Fibroblast of skin of right quadriceps (primary cell): ENCODE measurements at regions not wholly inside any gene's neighbourhood (a gene's known extent, or its start where the extent isn't known, plus 50 kb on each side); places are given as distances from the start of the nearest gene placed in this dataset.

ENCODE experiments used
- DNase-seq: peaks from one replicate; pipeline ENCODE4 v3.0.0-alpha.2; 2013

DNA sequence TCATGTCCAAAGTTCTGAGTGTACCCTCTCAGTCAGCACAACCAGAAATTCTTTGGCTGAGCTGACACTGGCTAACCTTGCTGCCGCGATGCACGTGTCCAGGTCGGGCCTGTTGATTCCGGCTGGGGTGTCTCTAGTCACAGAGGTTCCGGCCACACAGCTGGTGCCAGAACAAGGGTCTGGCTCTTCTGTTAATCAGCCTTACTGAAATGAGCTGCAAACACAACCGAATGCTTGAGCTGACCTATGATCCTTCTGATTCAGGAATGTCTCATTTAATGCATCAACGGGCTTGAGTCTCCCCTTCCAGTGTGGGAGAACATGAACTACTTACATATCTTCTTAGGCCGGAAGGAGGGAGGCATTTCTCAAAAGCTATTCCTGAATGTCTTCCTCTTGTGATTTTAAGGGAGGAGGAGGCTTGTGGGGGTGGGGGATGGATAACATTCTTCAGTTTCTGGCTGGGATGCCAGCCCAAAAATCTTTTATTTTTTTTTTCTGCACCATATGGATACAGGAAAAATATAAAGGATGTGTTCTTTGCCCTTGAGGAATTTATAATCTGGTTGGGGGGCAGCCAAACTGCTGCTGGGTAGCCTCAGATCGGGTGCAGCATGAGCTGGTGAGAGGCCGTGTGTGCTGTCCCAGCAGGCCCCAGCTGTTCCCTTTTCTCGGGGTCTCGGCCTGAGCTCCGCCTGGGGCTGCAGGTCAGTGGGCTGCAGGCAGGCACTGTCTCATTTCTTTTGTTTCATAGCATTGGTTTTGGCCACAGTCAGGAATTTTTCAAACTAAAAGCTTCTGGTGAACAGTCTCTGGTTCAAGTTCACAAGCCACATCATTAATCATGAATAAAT, 319.1 kb upstream of the TBL1XR1 start:
- peak; percentile 92 for DNase-seq

DNA sequence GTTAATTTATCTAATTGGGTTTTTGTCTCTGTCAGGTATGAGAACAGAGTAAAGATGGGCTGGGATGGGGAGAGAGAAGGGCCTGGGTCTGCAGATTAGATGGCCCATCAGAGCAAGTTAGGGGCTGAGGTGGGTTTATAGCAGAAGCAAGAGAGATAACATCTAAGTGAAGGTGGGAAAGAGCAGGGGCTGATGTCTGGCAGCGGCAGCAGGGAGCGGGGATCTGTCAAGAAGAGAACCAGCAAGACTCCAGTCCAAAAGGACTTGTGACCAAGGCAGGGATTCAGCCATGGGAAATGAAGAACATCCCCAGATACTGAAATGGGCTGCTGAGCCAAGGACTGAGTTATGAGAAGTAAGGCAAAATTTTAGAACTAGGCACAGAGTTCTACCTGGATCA, 320.6 kb upstream of the TBL1XR1 start:
- DNase-seq: no peak

DNA sequence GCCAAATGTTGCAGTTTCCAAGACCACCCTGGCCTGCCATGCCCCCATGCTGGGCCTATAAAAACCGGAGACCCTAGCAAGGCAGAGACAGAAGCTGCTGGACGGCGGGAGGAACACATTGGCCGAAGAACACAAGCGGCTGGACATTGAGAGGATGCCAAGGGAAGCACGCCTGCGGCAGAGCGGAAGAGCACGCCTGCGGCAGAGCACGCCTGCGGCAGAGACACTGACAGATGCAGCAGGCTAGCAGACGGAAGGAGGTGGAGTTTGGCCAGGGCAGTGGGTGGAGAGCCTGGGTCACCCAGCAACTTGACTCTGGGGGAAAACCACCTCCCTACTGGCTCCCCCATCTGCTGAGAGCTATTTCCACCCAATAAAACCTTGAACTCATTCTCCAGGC, 322.3 kb upstream of the TBL1XR1 start:
- DNase-seq: no peak

DNA sequence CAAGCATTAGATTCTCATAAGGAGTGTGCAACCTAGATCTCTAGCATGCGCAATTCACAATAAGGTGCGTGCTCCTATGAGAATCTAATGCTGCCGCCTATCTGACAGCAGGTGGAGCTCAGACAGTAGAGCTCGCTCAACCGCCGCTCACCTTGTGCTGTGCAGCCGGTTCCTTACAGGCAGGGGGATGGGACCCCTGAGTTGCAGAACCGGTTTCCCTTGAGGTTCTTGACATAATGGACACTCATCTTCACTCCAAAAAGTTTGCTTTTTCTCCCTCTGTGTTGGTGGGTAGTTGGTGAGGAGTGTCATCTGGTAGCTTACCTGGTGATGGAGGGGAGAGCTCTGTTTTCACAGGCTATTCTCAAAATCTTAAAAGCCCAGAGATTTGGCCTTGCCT, 324.0 kb upstream of the TBL1XR1 start:
- DNase-seq: no peak

DNA sequence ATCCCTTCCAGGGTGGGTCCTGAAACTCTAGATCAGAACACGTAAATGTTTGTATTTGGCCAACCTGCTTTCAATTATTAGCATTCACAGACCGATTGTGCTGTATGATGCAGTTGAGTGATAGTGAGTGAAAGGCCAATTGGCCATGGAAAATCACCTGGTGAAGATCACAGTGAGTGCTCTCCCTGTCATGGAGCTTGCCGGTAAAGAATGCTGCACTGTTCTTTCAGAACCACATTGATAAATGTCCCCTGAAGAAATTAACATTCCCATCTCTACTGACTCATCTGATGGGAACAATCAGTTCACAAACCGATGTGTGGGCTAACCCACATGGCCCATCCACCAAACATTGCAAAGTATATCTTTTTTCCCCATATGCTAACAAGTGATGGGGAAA, 324.8 kb upstream of the TBL1XR1 start:
- no peak for DNase-seq

DNA sequence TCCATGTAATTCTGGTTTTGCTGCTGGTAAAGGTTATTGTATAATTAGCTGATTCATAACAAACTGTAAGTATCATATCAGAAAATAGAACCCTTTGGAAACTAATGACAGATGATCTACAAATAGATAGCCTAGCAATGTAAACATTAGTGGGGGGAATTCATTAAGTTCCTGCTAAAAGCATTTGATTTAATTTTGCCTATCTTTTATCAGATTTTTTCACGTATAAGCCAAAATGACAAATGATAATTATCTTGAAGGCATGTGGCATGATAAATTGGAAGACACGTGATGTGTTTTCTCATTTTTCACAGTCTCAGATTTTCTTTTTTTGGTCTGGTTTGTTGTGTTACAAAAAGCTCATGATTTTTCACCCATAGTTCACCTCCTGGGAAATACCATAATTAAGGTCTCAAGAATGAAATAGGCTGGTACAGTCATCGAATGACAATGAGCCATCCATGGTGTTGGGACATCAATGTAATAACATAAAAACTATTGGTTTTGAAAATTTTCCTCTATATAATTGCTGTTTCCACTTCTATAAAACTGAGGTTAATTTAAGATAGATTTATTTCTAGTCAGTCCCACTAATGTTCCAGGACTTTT, 325.9 kb upstream of the TBL1XR1 start:
- no peak for DNase-seq

DNA sequence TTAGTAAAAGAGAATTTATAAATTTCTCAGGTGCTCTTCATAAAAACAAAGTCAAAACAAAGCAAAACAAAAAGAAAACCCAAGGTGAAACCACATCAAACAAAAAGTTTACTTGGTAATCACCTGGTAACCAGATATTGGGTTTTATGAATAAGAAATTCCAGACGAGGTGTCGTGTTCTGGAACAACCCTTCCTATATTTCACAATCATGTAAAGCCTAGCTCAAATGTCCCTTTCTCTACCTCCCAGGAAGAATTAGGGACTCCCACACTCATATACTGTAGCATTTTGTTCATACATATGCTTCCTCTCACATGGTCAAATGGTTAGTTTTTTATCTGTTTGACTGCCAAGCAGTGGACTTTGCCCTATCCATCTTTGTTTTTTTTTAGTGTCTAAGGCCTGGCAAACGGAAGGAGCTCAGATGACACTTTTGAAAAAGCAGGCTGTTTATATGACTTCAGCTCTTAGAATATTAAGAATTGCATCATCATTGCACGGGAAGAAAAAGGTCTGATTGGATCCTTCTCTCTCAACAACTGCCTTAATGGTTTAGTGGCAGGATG, 326.7 kb upstream of the TBL1XR1 start:
- DNase-seq: no peak

DNA sequence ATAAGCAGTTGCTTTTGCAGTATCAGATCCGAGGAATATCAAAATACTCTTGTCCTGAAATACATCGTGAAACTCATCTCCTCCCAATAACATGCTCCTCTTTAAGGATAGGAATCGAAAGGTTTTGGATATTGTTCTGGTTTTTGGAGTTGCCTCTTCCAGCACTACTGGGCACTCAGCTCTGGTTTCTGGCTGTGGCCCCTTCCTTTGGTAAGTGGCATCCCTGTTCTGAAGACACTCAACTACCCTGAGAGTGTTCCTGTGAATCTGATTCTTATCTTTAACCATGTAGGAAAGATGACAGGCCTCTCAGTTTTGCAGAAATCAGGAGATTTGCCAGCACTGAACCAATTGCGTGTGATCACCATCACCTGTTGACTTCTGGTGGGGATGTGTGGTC, 327.5 kb upstream of the TBL1XR1 start:
- DNase-seq: no peak

DNA sequence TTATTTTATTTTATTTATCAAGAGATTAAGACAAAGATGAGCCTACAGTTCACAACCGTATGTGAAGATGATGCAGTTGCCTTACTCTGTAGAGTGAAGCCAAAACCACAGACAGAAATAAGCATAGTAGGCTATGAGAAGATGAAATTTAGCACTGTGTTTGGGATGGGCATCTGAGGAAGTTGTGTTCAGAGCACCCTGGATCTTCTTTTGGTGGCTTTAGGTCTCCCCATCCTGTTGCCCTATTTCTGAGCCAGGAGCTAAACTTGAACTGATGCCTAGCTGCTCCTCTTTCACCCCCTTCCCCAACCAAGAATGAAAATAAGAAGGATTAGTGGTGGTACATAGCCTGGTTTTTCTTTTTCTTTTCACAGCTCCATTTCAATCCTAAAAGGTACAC, 328.1 kb upstream of the TBL1XR1 start:
- DNase-seq: no peak

DNA sequence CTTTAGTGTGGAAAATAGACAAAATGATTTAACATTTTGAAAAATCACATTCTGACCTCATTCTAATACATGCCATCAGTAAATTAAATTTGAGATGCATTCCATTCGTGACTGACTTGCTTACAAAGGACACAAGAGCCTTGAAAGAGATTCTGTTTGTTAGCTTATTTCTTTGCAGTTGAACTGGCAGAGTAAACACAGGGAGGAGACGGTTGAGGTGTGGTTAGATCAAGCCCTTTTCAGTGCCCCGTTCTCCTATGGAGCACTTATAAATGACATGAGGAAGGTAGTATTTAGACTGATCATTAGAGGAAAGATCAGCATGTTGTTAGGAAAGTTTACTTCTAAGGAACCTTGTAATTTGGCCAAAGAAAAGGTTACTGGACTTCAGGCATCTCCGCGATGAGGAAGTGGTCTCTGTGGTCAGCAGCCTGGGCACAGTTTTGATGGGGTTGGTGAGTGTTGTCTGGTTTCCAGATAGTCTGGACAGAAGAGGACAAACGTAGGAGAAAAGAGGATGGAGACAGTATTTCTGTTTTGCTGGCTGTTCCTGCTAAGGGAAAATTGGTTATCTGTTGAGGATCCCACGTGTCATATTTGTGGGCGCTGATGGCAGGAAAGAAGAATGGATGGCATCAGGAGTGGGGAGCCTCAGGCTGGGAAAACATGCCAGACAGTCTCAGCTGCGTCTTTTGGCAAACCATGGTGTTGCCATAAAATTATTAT, 328.9 kb upstream of the TBL1XR1 start:
- DNase-seq: no peak

DNA sequence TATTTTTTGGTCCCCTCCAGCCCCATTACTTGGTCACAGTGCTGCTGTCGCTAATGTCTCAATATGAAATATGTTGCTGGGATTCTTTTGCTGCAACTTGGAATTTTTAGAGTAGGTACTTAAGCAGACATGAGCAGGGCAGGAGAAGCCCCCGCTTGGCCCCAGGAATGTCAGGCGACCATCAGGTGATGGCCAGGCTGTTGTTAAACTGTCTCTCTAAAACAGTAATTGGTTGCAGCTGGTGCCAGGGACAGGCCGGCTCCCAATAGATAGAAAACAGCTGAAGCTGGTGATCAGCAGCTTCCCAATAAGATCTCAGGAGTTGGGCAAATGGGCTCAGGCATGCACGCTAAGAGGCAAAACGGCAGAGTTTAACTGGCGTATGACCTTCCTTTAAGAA, 329.9 kb upstream of the TBL1XR1 start:
- no peak for DNase-seq

DNA sequence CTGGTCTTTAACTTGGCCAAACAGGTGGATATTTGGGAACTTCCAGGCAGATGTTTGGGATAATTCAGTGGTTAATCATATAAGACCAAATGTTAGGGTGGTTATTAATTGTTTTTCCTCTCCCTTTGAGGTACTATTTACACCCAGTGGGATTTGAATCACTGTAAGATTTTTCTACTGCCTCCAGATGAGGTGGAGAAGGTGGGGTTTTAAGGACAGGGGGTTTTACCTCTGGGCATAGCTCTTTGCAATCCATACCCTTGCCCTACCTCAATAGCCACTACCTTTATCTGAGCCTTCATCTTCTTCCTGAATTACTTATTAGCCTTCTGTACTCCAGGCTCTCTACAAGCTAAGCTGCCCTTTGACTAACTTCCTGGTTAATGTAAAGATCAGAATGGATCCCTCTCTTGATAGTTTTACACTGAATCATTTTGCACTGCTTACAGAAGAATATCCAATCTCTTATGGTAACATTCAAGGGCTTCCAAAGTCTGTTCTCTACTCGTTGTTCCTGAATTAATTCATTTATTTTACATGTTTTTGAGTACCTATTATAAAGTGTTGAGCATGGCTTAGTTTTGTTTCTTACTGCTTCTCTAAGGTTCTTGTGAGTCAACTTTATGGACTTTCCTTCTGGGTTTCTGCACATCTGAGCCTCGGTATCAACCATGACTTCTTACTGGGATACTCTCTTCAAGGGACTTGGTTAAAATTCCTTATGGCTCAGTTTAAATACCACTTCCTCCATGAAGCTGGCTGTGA, 331.2 kb upstream of the TBL1XR1 start:
- DNase-seq: no peak

DNA sequence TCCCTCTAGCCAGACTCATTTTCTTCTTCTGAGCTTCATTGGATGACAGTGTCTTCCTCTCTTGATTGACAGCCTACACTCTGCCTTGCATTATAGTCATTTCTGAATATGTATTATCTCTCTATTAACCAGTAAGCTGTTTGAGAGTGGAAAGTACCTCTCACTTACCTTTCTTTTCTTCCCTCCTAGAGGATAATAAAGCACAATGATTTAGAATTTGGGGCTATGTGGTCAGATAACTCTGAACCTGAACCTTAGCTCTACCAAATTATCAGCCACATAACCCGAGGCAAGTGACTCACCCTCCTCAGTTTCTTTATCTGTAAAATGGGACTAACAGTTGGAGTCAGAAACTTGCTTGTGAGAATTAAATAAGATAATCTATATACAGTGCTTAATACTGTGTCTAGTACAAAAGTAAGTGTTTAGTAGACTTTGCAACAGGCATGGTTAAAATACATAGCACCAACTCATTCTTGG, 331.8 kb upstream of the TBL1XR1 start:
- no peak for DNase-seq

DNA sequence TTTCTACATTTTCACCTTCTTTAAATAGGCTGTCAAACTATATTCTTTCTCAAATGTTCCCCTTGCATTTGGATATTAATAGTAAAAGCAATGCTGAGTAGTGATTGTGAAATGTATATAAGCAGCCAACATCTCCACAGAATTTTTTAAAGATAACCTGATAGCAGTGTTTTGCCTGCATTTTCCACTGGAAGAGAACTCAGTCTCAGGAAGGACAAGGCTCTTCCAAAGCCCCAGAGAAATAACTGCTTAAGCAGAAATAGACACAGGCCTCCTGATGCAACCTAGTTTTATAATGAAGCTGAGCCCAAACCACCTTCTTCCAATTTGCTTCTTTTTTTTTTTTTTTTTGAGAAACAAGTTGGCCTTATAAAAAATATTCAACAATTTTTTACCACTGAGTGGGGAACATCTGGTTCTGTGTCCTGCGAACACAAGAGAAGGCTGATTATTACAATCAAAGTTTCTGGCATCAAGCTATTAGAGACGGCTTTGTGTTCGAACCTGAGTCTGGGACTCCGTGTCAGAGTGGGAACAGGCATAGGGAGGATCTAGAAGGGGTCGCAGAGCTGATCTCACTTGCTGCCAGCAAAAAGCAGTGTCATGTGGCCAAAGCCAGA, 332.5 kb upstream of the TBL1XR1 start:
- DNase-seq: peak; percentile 39

DNA sequence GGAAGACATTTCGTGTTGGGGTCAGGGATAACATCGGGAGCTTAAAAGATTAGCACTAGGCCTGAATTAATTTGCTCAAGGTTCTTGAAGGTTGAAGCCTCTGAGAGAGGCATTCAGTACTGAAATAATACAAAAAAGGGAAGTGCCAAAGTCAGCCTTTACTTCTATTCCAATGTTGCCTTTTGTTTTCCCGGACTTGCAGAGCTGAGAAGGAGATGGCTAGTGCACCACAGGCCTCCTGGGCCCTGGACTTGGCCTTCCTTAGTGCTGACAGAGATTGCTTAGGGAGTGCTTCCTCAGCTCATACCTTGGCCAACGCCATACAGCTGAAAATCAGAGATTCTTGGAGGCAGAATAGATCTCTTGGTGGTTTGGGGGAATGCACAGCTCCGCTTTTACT, 333.6 kb upstream of the TBL1XR1 start:
- no peak for DNase-seq

DNA sequence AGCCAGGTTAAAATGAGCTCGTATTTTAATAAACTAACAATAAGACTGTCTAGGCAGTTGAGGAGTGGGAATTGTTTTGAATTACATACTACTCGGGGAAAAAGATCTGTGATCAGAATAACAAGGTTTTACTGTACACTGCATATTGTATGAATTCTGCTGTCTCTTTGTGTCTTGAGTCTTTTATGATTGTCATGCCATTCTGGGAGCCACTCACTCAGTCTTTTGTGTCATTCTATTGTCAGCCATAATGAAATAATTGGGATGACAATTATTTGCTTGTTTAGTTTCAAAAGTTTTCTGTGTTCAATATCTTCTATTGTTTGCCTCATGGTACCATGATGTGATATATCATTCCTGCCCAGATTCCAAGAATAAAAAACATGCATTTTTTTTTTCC, 339.6 kb upstream of the TBL1XR1 start:
- no peak for DNase-seq

DNA sequence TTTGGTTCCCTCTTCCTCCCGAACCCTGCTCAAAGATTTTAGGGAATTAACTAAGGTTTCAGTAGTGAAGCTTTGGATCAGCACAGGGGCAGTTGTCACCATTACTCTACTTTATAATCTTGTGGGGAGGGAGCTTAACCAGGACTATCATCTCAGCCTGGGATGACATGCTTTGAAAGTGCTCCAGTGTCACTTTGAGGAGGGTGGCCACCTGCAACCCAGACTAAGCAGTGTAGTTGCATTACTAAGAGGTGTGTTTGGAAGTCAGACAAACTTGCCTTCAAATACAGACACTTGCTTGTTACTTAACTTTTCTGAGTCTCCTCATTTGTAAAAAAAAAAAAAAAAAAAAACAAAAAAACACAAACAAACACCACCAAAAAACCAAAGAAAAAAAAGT, 340.3 kb upstream of the TBL1XR1 start:
- no peak for DNase-seq

DNA sequence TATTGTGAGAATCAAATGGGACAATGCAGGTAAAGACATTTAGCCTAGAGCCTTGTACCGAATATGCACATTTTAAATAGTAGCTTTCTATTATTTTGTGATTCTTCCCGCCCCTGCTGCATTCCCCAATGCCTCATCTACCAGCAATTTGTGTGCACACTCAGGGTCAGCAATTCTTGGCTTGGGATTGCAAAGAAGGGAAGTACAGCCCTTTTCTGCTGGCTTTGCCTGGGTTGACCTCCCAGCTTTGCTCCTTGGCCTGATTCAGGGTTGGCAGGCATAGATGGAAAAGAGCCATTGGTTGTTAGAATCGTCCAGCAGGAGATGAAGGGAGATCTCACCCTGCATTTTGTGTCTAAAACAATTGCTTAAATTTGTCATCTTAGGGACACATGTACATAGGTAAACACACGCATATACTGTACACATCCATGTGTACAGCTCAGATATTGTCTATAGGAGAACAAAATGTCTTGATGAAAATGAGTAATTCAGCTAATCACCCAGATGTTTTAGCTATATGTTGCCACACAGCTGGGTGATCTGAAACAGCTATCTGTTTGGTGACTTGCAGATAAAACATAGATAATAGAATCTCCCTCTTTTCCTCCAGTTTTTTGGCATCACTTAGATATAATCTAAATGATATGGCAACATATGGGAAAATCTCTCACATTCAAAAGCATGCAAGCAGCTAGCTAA, 340.9 kb upstream of the TBL1XR1 start:
- DNase-seq: peak; percentile 47

DNA sequence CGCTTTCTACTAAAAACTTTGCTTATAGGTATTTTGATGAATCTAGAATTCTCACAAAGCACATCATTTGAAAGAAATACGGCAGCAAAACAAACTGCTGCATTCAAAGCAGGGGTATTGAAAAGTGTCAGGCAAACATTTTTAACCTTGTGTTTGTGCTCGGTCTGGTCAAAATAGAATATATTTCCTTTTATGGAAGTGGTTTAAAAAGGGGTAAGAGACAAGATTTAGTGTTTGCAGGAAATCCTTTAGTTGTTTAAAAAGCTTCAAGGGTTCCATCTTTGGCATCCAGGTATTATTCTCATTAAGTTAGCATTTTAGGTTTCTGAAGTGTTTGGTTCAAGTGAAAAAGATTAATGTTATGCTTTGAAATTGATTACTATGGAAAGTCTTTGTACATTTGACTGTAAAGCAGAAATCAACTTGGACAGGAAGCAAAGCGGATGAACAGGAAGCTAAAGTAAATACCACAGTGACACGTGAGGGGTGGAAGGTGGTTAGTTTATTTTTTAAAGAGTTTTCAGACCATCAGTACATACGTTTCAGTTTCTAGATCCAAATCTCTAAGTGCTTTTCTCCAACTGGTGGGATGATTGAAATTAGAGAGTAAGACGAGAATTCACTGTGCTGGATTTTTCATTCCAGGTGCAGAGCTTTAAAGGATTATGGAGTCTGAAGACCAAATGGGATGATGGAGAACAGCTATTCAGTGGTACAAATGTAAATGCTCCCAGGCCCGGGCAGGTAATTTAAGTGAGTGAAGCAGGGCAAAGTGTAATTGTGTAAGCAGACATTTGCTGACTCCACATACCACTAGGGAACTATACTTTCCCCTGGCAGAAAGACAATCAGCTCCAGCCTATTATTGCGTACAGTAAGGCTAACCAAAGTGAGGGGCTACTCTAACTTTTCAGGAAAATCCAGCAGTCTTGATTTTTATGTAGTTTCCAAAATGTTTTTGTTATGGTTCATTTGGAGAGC, 341.8 kb upstream of the TBL1XR1 start:
- no peak for DNase-seq

DNA sequence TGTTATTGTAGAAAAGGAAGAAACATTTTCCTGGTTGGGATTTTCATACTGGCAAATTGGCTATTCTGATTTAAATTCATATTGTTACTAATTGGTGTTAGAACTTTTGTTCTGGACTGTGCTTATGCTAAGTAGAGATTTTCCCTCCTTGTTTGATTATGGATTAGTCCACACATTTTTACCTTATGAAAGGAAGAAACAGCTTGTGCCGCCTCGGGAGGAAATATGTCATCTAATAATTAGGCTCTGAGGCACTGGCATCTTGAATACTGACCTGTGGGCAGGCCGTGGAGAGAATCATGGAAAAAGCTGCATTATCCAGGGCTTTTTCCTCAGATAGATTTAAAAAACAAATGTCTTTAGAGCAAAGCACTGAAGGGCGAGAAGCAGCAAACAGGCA, 344.3 kb upstream of the TBL1XR1 start:
- no peak for DNase-seq
